Prostate gland (tissue), 2 donors: ENCODE measurements at regions not wholly inside any gene's neighbourhood (a gene's known extent, or its start where the extent isn't known, plus 50 kb on each side); places are given as distances from the start of the nearest gene placed in this dataset.

Source experiments
- DNase-seq: peaks from one replicate; pipeline ENCODE4 v3.0.0-alpha.2; 2019; ENCODE audit warnings: low spot score
- H3K27ac ChIP-seq, 2 donors: fragments of 200-600 bp; sonication (generic); 2 replicates each; pipeline ENCODE4 v1.5.1; 2017 to 2019
- H3K27me3 ChIP-seq: fragments of 200-600 bp; sonication (generic); replicated peaks from 2 replicates; pipeline ENCODE4 v1.5.1; 2019; ENCODE audit not compliant: insufficient read depth
- H3K36me3 ChIP-seq, 2 donors: fragments of 200-600 bp; sonication (generic); 1 replicate in 1 of 2; 2 replicates in 1 of 2; pipeline versions ENCODE4 v1.5.1 to v1.8.1; 2017 to 2019
- H3K4me1 ChIP-seq: fragments of 200-600 bp; sonication (generic); replicated peaks from 2 replicates; pipeline ENCODE4 v1.5.1; 2019
- H3K4me3 ChIP-seq, 2 donors: fragments of 200-600 bp; sonication (generic); 2 replicates each; pipeline ENCODE4 v1.5.1; 2017 to 2019
- H3K9me3 ChIP-seq: fragments of 200-600 bp; sonication (generic); 2 replicates; pipeline ENCODE4 v1.5.1; 2017
- CTCF ChIP-seq, 4 experiments: fragments of 200-600 bp in 2 of 4; fragments of 450-650 bp in 2 of 4; sonication (generic) in 2 of 4; IDR thresholded peaks; 1 replicate in 3 of 4; 2 replicates in 1 of 4; pipeline ENCODE4 v1.5.1; 2016 to 2019; ENCODE audit warnings: antibody characterized with exemption in 4 of 4, mild to moderate bottlenecking in 2 of 4, moderate library complexity in 2 of 4
- POLR2A ChIP-seq: fragments of 450-650 bp; IDR thresholded peaks from one replicate; pipeline ENCODE4 v1.6.1; 2016; ENCODE audit warnings: antibody characterized with exemption, mild to moderate bottlenecking
- POLR2AphosphoS5 ChIP-seq: sonication (generic); formaldehyde crosslinking; IDR thresholded peaks from one replicate; pipeline ENCODE4 v1.6.1; 2017; ENCODE audit warnings: antibody characterized with exemption
- WGBS: methylation state at CpG from one replicate; pipeline ENCODE4 v1.1.5; 2018; 5-methylcytosine and 5-hydroxymethylcytosine counted together
- intact Hi-C: fragments of 100-400 bp; cut with DNase I; formaldehyde crosslinking; loops from one replicate; pipeline ENCODE4 v1.14.2; 2022

DNA sequence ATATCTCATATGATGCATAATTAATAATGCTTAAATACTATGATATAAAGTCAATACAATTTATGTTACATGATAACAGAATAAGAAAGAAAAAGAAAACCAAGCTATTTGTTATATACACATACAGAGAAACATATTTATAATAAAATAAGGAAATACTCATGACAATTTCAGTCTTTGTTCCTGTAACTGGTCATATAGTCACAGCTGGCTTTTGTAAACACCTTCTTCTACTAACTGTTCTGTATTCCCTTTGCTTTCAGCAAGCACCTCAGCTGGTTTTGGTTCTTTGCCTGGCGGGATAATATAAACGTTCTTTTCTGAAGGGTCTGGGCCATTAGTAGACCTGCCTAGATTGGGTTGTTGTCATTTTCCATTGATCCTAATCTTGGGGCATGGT lies 158.5 kb downstream of the COPS8 start:
- Histone ChIP-seq H3K36me3 (no peaks in the 10 kb centered on the region), H3K27ac (no peak overlapping the region), H3K4me1 (no peaks in the 10 kb centered on the region), H3K4me3 (no peak overlapping the region), H3K9me3 (no peaks in the 10 kb centered on the region), H3K27me3 (no peaks in the 10 kb centered on the region)
- 57% methylated on average over 2 of the region's 2 CpGs for WGBS
- no peak for DNase-seq
- no peak for TF ChIP-seq POLR2A
- no peak for TF ChIP-seq POLR2AphosphoS5
- no peak for TF ChIP-seq CTCF (IDR thresholded peaks at IDR 0.05)
- intact Hi-C loops, result no loop called here

DNA sequence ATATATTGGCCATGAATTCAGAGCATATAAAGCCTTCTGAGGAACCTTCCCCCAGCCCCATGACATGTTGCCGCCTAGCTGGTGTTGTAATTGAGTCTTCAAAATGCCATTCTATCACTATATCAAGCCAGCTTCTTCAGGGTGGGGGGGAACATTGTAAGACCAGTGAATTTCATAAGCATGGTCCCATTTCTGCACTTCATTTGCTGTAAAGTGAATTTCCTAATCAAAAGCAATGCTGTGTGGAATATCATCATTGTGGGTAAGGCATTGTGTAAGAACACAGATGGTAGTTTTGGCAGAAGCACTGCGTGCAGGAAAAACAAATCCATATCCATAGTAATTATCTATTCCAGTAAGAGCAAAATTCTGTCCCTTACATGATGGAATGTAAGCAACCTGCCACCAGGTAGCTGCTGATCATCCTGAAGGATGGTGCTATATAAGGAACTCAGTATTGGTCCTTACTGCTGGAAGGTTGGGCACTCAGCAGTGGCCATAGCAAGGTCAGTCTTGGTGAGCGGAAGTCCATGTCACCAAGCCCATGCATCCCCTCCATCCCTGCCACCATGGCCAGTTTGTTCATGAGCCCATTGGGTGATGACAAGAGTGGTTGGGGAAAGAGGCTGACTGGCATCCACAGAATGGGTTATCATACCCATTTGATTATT lies 159.4 kb downstream of the COPS8 start:
- TF ChIP-seq POLR2AphosphoS5, result no peak
- TF ChIP-seq POLR2A, result no peak
- TF ChIP-seq CTCF (IDR thresholded peaks at IDR 0.05), result no peak
- H3K9me3 ChIP-seq, result no peaks in the 10 kb centered on the region
- no peaks in the 10 kb centered on the region for H3K36me3 ChIP-seq
- no peaks in the 10 kb centered on the region for H3K4me1 ChIP-seq
- 84% methylated on average over 3 of the region's 3 CpGs for WGBS
- no peak overlapping the region for H3K4me3 ChIP-seq
- intact Hi-C loops, result no loop called here
- H3K27ac ChIP-seq, result no peak overlapping the region
- no peak for DNase-seq
- no peaks in the 10 kb centered on the region for H3K27me3 ChIP-seq

DNA sequence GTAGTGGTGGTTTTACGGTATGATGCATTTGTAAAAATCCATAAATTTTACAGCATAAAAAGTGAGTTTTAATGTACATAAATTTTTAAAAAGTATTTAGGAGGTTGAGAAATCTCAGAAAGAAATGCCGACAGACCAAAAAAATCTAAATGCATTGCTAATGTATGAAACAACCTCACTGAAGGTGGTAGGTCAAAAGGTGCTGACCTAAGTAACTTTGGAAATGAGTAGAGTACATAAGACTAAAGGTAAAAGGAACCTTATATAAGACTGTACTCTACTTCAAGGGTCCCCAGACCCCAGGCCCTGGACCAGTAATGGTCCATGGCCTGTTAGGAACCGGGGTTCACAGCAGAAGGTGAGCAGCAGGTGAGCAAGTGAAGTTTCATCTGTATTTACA lies 163.4 kb downstream of the COL6A3 start:
- no peak for DNase-seq
- TF ChIP-seq POLR2AphosphoS5 (no peak), POLR2A (no peak), CTCF (IDR thresholded peaks at IDR 0.05) (no peak)
- Histone ChIP-seq H3K27me3 (no peaks in the 10 kb centered on the region), H3K4me3 (no peak overlapping the region), H3K4me1 (no peaks in the 10 kb centered on the region), H3K9me3 (no peaks in the 10 kb centered on the region), H3K27ac (no peak overlapping the region), H3K36me3 (no peaks in the 10 kb centered on the region)
- intact Hi-C loops, result no loop called here
- 93% methylated on average over 3 of the region's 3 CpGs for WGBS

DNA sequence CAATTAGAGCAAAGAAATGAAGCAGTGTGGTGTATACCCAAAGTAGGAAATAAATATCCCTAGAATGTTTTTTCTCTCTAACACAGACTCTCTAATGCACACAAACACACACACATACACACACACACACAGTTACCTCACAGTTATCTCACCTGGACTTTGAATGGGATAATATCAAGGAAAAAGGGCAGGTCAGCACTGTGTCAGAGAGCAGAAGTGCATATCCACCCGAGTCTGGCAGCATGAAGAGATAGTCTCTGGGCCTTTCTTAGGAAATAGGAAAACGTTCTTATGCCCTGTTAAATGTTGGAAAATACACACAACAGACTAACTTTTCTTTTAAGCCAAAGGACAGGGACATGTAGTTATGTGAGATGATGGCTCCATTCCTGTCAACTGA lies 162.0 kb downstream of the COL6A3 start:
- Histone ChIP-seq H3K4me3 (no peak overlapping the region), H3K27me3 (no peaks in the 10 kb centered on the region), H3K4me1 (no peaks in the 10 kb centered on the region), H3K36me3 (no peaks in the 10 kb centered on the region), H3K27ac (no peak overlapping the region), H3K9me3 (no peaks in the 10 kb centered on the region)
- intact Hi-C loops, result no loop called here
- TF ChIP-seq CTCF (IDR thresholded peaks at IDR 0.05) (no peak), POLR2A (no peak), POLR2AphosphoS5 (no peak)
- no peak for DNase-seq
- 76% methylated on average over 2 of the region's 2 CpGs for WGBS

- WGBS, result 55% methylated on average over 6 of the region's 6 CpGs
Observed at GRCh38 chr2:237253046-237253702, 160.8 kb downstream of the COL6A3 start.

More at GRCh38 chr2:237253046-237253702, 160.8 kb downstream of the COL6A3 start:
- H3K27me3 ChIP-seq, result no peaks in the 10 kb centered on the region
- H3K4me1 ChIP-seq, result no peaks in the 10 kb centered on the region
- no peak for DNase-seq
- no peaks in the 10 kb centered on the region for H3K9me3 ChIP-seq
- intact Hi-C loops, result no loop called here
- TF ChIP-seq CTCF (IDR thresholded peaks at IDR 0.05) (no peak), POLR2AphosphoS5 (no peak), POLR2A (no peak)
- H3K27ac ChIP-seq, result no peak overlapping the region
- no peaks in the 10 kb centered on the region for H3K36me3 ChIP-seq
- no peak overlapping the region for H3K4me3 ChIP-seq
